HUES48 (cell line): ENCODE measurements at regions not wholly inside any gene's neighbourhood (a gene's known extent, or its start where the extent isn't known, plus 50 kb on each side); places are given as distances from the start of the nearest gene placed in this dataset.

ENCODE experiments used
- H3K27ac ChIP-seq: one replicate; pipeline ENCODE4 v1.7.0; 2013; ENCODE audit warnings: low read depth, low read length, inconsistent platforms
- H3K27me3 ChIP-seq: 2 replicates; pipeline ENCODE4 v1.6.1; 2013; ENCODE audit warnings: mild to moderate bottlenecking, low read length; ENCODE audit not compliant: control insufficient read depth, insufficient read depth
- H3K36me3 ChIP-seq: 2 replicates; pipeline ENCODE4 v1.6.1; 2013; ENCODE audit warnings: low read length; ENCODE audit not compliant: control insufficient read depth, insufficient read depth
- H3K4me1 ChIP-seq: 2 replicates; pipeline ENCODE4 v1.6.1; 2013; ENCODE audit warnings: mild to moderate bottlenecking, low read length; ENCODE audit not compliant: control insufficient read depth, insufficient read depth
- H3K4me3 ChIP-seq: 2 replicates; pipeline ENCODE4 v1.5.1; 2013; ENCODE audit warnings: mild to moderate bottlenecking, low read depth, low read length
- H3K9ac ChIP-seq: 2 replicates; pipeline ENCODE4 v1.6.1; 2013; ENCODE audit warnings: mild to moderate bottlenecking, low read depth, low read length, moderate library complexity
- H3K9me3 ChIP-seq: 2 replicates; pipeline ENCODE4 v1.6.1; 2013; ENCODE audit warnings: low read length; ENCODE audit not compliant: control insufficient read depth, insufficient read depth

DNA sequence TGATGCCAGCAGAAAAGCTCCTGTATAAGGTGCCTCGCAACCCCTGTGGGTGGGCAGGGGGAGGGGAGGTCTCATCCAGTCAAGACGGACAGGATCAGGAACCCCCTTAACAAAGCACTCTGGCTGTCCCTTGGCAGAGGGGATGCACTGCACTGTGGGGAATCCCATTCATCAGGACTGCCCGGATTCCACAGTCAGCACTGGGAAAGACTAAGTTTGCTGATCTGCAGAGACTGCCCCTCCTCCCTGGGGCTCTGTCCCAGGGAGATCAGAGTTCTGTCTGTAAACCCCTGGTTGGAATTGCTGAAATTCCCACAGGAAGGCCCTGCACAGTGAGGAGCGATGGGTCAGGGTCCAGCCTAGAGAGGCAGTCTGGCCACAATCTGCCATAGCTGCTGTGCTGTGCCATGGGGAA is 149.5 kb upstream of the RBBP8 start:
- Histone ChIP-seq H3K9me3 (no peaks in the 10 kb centered on the region), H3K4me1 (no peaks in the 10 kb centered on the region; the same call in 1 of the 2 replicates), H3K36me3 (no peaks in the 10 kb centered on the region), H3K9ac (no peak overlapping the region), H3K27me3 (no peaks in the 10 kb centered on the region), H3K4me3 (no peak overlapping the region), H3K27ac (peak overlapping the region; percentile 49)

GRCh38 chr18:22789052-22789451 is 144.1 kb upstream of the RBBP8 start:
- H3K27ac ChIP-seq: no peak overlapping the region
- no peaks in the 10 kb centered on the region; the same call in 1 of the 2 replicates for H3K4me1 ChIP-seq
- H3K36me3 ChIP-seq: no peaks in the 10 kb centered on the region
- no peaks in the 10 kb centered on the region for H3K27me3 ChIP-seq
- H3K9me3 ChIP-seq: no peaks in the 10 kb centered on the region
- no peak overlapping the region for H3K9ac ChIP-seq
- H3K4me3 ChIP-seq: no peak overlapping the region

- Histone ChIP-seq H3K4me1 (no peaks in the 10 kb centered on the region), H3K9me3 (no peaks in the 10 kb centered on the region), H3K4me3 (no peak overlapping the region), H3K27me3 (no peaks in the 10 kb centered on the region), H3K27ac (no peak overlapping the region), H3K9ac (no peak overlapping the region), H3K36me3 (no peaks in the 10 kb centered on the region)
Observed at GRCh38 chr18:22789600-22789999, 143.5 kb upstream of the RBBP8 start.

DNA sequence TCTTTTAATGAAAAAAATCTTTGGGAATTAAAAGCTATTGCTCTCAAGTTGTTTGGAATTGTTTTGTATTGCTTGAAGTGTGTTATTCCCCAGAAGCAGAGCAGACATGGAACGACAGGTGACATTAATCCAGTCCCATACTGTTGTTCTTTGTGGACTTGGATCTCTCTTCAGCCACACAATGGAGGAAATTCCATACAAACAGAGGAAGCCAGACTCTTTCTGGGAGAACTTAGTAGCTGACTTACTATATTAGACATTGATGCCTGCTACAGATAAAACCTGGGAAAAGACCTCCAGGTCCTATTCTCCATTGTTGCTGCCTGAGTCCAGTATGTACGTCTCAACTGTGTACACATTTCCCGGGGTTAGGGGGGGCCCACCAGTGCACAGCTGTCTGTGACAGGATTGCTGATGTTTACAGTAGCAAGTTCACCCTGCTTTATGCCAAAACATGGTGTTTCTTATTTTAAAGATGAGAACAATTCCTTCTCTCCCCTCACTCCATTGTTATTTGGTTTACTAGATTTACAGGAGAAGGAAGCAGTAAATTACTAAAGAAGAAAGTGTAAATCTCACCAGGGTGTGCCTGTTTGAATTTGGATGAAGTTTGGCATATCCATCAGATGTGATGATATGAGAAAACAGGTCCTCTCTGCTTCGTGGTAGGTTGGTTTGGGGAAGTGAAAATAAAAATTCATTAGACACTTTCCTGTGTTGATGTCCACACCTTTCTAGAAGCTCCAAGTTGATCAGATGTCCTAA is 142.4 kb upstream of the RBBP8 start:
- Histone ChIP-seq H3K27me3 (no peaks in the 10 kb centered on the region), H3K27ac (no peak overlapping the region), H3K9ac (no peak overlapping the region), H3K9me3 (no peaks in the 10 kb centered on the region), H3K4me3 (no peak overlapping the region), H3K36me3 (no peaks in the 10 kb centered on the region), H3K4me1 (no peaks in the 10 kb centered on the region)

- Histone ChIP-seq H3K9ac (no peak overlapping the region), H3K27ac (no peak overlapping the region), H3K9me3 (no peaks in the 10 kb centered on the region), H3K4me1 (no peaks in the 10 kb centered on the region), H3K27me3 (no peaks in the 10 kb centered on the region), H3K36me3 (no peaks in the 10 kb centered on the region), H3K4me3 (no peak overlapping the region)
Observed at GRCh38 chr18:22791310-22791610, 141.9 kb upstream of the RBBP8 start.

GRCh38 chr18:22796113-22796512 is 137.0 kb upstream of the RBBP8 start:
- H3K9ac ChIP-seq: no peak overlapping the region
- no peaks in the 10 kb centered on the region for H3K36me3 ChIP-seq
- no peaks in the 10 kb centered on the region for H3K4me1 ChIP-seq
- H3K4me3 ChIP-seq: no peak overlapping the region
- H3K9me3 ChIP-seq: no peaks in the 10 kb centered on the region
- H3K27ac ChIP-seq: no peak overlapping the region
- no peaks in the 10 kb centered on the region for H3K27me3 ChIP-seq

DNA sequence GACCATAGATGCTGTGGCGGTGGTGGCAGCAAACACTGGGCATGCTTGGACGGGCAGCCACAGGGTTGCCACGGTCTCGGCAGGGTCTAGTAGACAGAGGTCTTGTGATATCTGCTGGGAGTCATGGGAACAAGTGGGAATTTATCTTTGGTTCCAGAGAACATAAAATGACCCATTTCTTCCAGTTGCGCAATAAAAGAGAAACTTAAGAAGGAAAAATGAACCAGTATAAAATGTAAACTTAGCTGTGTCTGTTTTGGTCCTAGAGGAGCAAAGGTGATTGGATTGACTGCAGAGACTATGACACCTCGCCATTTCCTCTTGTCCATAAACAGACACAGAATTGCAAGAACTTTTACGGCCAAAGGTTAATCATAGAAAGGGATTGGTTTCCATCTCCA is 132.6 kb upstream of the RBBP8 start:
- Histone ChIP-seq H3K4me1 (no peaks in the 10 kb centered on the region), H3K27ac (no peak overlapping the region), H3K27me3 (no peaks in the 10 kb centered on the region), H3K9me3 (no peaks in the 10 kb centered on the region), H3K36me3 (no peaks in the 10 kb centered on the region), H3K4me3 (no peak overlapping the region), H3K9ac (no peak overlapping the region)

- no peaks in the 10 kb centered on the region for H3K27me3 ChIP-seq
- no peak overlapping the region for H3K9ac ChIP-seq
- no peaks in the 10 kb centered on the region for H3K36me3 ChIP-seq
- H3K27ac ChIP-seq: peak overlapping the region; percentile 14
- no peak overlapping the region for H3K4me3 ChIP-seq
- H3K9me3 ChIP-seq: no peaks in the 10 kb centered on the region
- H3K4me1 ChIP-seq: peaks cover 13% of the 10 kb centered on the region
Observed at GRCh38 chr18:22813648-22814328, 119.3 kb upstream of the RBBP8 start.

- H3K9ac ChIP-seq: no peak overlapping the region
Observed at GRCh38 chr18:22814329-22814703, 118.8 kb upstream of the RBBP8 start.

DNA sequence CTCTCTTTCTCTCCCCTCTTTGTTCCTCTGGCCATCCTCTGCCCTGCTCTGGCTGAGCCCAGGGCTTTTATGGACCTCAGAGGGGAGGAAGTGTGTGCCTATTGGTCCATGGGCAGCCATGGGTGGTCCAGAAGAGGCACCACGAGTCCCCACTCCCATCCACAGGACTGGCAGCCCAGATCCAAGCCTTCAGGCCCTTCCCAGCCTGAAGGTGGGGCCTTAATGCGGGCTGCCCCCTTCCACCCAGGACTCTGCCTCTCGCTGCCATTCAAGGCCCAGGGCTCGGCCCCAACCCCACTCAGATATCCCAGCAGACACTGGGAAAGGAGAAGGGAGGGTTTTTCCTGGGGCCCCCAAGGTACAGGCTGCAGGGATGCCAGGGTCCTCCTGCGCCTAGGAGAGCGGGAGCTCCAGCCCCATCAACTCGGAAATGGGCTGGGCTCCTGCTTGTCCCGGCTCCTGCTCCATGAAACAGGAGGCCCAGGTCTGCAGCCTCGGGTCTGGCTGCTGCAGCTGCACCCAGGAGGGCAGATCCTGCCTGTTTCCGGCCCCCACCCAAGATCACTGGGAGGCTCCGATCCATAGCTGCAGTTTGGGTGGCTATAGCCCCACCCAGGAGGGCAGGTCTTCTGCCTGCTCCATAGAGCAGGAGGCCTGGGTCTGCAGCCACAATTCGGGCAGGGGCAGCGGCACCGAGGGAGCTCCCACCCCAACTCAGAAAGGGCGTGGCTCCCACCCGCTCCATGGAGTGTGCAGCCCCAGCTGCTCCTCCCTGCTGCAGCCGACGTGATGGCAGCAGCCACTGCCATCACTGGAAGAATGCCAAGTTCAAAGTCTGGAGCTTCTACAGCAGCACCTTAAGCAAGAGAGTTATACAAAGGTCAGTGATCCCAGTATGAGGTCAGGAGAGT is 116.6 kb upstream of the RBBP8 start:
- H3K36me3 ChIP-seq: no peaks in the 10 kb centered on the region
- peaks cover 13% of the 10 kb centered on the region for H3K4me1 ChIP-seq
- H3K4me3 ChIP-seq: no peak overlapping the region
- H3K9me3 ChIP-seq: no peaks in the 10 kb centered on the region
- no peak overlapping the region for H3K27ac ChIP-seq
- no peaks in the 10 kb centered on the region for H3K27me3 ChIP-seq
- no peak overlapping the region for H3K9ac ChIP-seq

More at GRCh38 chr18:22814329-22814703, 118.8 kb upstream of the RBBP8 start:
- peaks cover 13% of the 10 kb centered on the region for H3K4me1 ChIP-seq
- no peak overlapping the region for H3K4me3 ChIP-seq
- H3K27me3 ChIP-seq: no peaks in the 10 kb centered on the region
- peak overlapping the region; percentile 14 for H3K27ac ChIP-seq
- no peaks in the 10 kb centered on the region for H3K9me3 ChIP-seq
- H3K36me3 ChIP-seq: no peaks in the 10 kb centered on the region

DNA sequence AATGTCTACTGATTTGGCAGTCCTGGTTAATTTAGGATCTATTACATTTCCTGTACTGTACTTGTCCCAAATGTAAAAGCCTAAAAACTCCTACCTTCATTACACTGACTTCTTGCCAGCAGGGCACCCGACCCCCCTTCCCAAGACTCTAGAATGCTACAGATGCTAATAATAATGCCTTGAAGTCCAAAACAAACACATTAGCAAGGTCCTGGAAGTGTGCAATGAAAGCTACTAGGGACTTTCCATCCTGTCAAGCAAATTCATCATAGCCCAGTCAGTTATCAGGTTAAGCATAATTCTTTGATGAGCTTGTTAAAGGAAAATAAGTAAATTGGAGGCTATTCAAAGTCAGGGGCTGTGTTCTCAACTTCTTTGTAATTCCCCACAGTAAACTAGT is 115.3 kb upstream of the RBBP8 start:
- Histone ChIP-seq H3K36me3 (no peaks in the 10 kb centered on the region), H3K9ac (no peak overlapping the region), H3K27me3 (no peaks in the 10 kb centered on the region), H3K4me1 (peaks cover 24% of the 10 kb centered on the region), H3K9me3 (no peaks in the 10 kb centered on the region), H3K27ac (no peak overlapping the region), H3K4me3 (no peak overlapping the region)
